ENCODE measurements at regions not wholly inside any gene's neighbourhood (a gene's known extent, or its start where the extent isn't known, plus 50 kb on each side); places are given as distances from the start of the nearest gene placed in this dataset.

DNA sequence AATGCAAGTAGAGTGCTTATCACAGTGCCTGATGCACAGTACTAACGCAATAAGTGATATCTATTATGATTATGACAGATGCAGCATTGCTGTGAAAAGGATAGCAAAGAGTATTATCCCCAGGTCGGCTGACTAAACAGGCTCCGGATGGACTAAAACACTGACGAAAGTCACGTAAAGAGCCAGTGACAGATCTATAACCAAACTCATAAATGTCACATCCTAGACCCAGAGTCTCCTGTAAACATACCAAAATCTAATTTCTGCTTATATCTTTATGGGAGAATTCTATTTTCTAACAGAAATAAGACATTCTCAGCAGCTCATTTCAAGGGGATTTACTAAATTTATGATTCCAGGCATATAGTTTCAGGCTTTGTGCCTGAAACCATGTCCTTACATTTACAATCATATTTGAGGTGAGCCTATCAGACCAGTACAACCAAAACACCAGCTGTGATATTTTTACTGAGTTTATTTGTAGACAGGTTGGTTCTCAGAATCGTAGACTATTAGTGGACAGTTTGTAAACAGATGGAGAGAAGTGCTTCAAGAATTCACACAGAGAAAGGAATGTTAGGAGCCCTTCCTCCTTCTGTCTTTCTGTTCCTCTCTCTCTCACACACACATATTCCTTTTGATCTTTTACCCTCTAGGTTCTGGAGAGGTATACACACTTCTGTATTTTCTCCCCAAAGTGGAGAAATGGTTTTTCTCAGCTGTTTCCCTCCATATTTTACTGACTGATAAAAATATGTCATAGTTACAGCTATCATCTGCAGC is 52.4 kb upstream of the WDR26 start:
- no peak for DNase-seq (ENCODE audit: low spot score)

GRCh38 chr1:224488806-224489499 is 54.4 kb upstream of the WDR26 start:
- no peak for DNase-seq (ENCODE audit: low spot score)

- no peak for DNase-seq (ENCODE audit: low spot score)
These were observed 55.2 kb upstream of the WDR26 start for GRCh38 chr1:224489534-224490365.

GRCh38 chr1:224490549-224491537 is 56.2 kb upstream of the WDR26 start:
- DNase-seq (ENCODE audit: low spot score), result no peak

DNA sequence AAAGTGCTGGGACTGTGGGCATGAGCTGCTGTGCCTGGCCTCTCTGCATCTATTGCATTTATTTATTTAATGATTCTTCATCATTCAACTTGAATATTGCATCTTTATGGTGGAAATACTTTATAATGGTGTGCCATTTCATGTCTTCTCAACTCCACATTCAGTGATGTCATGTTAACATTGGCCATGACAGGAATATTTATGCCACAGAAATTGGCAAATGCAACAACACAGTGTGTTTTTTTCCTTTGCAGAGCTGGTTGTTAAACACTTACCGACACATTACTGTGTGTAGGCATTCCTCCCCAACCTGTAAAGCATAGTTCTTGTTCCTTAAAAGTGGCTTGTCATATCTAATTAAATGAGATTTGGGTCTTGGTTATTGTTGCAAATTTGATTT is 57.4 kb upstream of the WDR26 start:
- DNase-seq (ENCODE audit: low spot score), result no peak

DNA sequence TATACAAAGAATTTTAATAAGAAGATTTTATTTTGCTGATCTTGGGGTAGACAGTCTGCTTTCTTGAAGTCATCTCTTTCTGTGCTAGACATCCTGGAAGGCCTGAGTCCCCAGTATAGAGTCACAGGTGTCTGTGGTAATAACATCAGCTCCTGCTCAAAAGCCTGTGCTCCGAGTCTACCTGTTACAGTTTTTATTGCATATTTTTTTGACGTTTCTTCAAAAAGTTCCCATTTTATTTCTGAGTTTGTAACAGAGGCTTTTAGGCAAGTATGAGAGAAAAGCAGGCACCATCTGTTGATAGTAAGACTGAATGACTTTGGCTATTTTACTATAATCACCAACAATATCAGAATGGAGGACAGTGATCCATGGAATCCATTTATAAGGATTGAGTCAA is 58.0 kb upstream of the WDR26 start:
- no peak for DNase-seq (ENCODE audit: low spot score)

DNA sequence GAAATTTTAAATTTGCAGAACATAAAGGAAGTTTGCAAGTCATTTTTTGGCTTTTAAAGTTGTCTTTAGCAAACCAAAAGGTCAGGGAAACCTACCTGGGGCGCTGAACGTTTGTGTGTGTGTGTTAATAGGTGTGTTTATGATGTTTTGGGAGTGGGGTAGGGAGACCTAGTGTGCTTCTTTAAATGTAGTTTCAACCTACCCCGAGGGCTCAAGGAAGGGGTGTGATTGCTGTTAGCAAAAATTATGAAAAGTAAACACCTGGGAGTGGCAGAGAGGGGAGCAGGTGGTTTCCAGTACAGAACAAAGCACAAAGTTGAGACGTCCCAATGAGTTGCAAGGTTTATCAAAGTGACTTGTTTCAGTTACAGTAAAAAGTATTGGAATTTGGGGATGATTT is 58.7 kb upstream of the WDR26 start:
- DNase-seq (ENCODE audit: low spot score), result no peak

GRCh38 chr1:224494343-224494742 is 59.7 kb upstream of the WDR26 start:
- DNase-seq (ENCODE audit: low spot score), result no peak

GRCh38 chr1:224495866-224496265 is 61.3 kb upstream of the WDR26 start:
- no peak for DNase-seq (ENCODE audit: low spot score)

DNA sequence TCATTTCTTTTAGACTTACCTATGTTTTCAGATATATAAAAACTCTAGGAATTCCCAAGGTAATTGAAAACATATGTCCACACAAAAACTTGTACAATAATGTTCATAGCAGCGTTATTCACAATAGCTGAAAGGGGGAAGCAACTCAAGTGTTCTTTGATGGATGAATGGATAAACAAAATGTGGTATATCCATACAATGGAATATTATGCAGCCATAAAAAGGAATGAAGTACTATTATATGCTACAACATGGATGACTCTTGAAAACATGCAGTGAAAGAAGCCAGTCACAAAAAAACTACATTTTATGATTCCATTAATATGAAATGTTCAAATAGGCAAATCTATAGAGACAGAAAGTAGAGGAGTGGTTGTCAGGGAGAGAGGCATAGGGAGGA is 62.2 kb upstream of the WDR26 start:
- no peak for DNase-seq (ENCODE audit: low spot score)

DNA sequence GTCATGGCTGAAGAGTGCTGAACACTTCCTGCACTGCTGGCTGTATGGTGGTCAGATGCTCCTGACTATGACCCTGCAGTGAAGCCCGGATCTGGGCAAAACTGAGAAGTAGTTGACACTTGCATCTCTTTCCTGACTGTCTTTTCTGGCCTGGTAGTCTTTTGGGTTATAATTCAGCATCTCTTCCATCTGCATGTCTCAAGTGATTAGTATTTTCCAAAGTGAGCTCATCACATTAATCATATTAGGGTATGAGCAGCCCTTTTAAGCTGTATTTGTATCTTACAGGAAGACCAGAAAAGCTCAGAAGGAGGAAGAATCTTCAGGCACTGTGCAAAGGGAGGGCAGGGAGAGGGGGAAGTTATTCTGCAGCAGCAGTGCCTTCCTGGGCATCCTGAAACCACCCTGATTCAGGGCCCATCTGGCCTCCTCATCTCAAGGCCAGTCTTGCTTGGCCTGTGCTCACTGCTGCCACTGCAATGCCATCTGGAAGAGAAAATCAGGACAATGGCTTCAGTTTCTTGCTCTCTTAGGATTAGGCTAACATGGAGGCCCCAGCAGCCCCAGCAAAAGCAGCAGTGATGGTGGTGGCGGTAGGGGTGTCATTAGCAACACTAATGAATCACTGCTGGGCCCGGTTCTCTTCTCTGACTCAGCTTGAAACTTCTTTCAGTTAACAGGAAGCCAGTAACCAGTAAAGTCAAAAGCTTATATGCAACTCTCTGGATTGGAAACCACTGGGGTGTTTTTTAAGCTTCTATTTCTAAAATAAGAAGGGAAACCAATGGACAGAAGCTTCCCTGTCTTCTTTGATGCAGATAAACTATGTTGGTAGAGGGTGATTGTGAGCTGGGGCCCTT is 63.3 kb upstream of the WDR26 start:
- peak; percentile 55 for DNase-seq (ENCODE audit: low spot score)

DNA sequence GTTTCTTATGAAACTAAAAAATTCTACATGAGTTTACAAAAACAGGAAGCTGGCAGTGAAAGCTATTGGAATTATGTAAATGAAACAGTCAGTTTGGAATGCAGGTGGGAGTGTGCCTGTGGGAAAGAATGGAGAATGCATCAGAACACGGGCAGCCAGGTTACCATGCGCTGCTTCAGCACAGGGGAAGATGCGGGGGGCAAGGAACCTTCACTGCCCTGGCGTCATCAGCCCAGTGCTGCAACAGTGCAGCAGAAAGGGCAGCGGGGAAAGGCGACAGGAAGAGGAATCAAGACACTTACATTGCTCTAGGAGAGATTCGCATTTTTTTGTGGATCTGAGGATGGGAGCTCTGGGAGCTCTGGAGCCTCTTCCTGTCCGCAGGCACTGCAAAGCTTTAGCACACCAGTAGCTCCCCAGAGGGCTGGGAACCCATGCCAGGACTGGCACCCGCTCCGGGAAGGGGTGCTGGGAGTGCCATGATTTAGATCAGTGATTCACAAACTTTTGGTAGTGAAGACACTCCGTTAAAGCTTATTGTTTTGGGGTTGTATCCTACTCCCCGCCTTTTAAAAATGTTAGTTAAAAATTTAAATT is 64.1 kb upstream of the WDR26 start:
- no peak for DNase-seq (ENCODE audit: low spot score)

DNA sequence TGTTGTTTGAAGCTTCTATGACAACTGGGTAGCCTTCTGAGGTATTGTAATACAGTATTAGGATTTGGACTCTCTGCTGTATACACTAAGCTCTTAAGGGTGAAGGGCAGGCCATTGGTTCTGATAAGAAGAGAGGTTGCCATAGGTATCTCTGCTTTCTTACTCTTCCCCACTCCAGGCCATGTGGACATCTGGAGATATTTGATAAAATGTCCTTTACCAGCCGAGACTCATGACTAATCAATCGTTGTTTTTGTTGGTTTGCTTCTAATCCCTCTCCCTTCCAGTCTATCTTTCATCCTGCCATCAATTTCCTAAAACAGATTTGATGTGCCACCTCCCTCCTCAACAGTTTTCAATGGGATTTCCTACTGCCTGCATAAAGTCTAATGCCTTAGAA is 64.6 kb upstream of the WDR26 start:
- no peak for DNase-seq (ENCODE audit: low spot score)

GRCh38 chr1:224500796-224501195 is 66.2 kb upstream of the WDR26 start:
- no peak for DNase-seq (ENCODE audit: low spot score)

GRCh38 chr1:224501836-224502235 is 67.2 kb upstream of the WDR26 start:
- DNase-seq (ENCODE audit: low spot score), result no peak

- DNase-seq (ENCODE audit: low spot score), result no peak
These were observed 68.0 kb upstream of the WDR26 start for GRCh38 chr1:224502459-224503160.

GRCh38 chr1:224503161-224504118 is 68.8 kb upstream of the WDR26 start:
- DNase-seq (ENCODE audit: low spot score), result no peak

GRCh38 chr1:224504297-224505041 is 69.9 kb upstream of the WDR26 start:
- DNase-seq (ENCODE audit: low spot score), result no peak
